Endothelial cell (in vitro differentiated cells): ENCODE measurements at regions not wholly inside any gene's neighbourhood (a gene's known extent, or its start where the extent isn't known, plus 50 kb on each side); places are given as distances from the start of the nearest gene placed in this dataset.

Experiments
- DNase-seq: peaks from one replicate; pipeline ENCODE4 v3.0.0; 2021; ENCODE audit warnings: low spot score
- H3K27ac Mint-ChIP-seq: one replicate; pipeline ENCODE4 v1.8.0; 2021; ENCODE audit warnings: mixed read lengths, inconsistent platforms; ENCODE audit not compliant: unreplicated experiment
- H3K27me3 Mint-ChIP-seq: one replicate; pipeline ENCODE4 v1.8.0; 2021; ENCODE audit warnings: mild to moderate bottlenecking, moderate library complexity, mixed read lengths, inconsistent platforms; ENCODE audit not compliant: unreplicated experiment
- H3K36me3 Mint-ChIP-seq: one replicate; pipeline ENCODE4 v1.8.0; 2021; ENCODE audit warnings: mild to moderate bottlenecking, low read depth, mixed read lengths, inconsistent platforms; ENCODE audit not compliant: unreplicated experiment
- H3K4me1 Mint-ChIP-seq: one replicate; pipeline ENCODE4 v1.8.0; 2021; ENCODE audit warnings: mild to moderate bottlenecking, mixed read lengths, inconsistent platforms; ENCODE audit not compliant: unreplicated experiment
- H3K4me3 Mint-ChIP-seq: one replicate; pipeline ENCODE4 v1.8.0; 2021; ENCODE audit warnings: mild to moderate bottlenecking, mixed read lengths, inconsistent platforms; ENCODE audit not compliant: unreplicated experiment
- H3K9me3 Mint-ChIP-seq: one replicate; pipeline ENCODE4 v1.8.0; 2021; ENCODE audit warnings: mixed read lengths, inconsistent platforms; ENCODE audit not compliant: unreplicated experiment
- TF ChIP-seq, protein P1 (sequence below): fragments of 200-600 bp; sonication (generic); IDR thresholded peaks from one replicate; pipeline ENCODE4 v1.5.0; 2021; ENCODE audit warnings: antibody characterized with exemption; ENCODE audit not compliant: unreplicated experiment

DNA sequence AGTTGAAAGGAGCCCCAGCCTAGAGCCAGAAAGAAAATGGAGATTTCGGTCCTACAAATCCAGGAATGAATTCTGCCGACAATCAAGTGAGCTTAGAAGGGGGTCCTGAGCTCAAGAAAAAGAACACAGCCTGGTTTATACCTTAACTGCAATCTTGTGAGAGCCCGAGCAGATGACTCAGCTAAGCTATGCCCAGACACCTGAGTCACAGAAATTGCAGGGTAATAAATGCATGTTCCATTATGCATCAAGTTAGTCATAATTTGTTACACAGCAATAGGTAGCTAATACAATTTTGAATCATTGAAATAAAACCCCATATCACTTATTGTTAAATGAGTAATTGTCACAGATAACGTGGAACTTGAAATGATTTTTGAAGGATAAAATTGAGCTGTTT, 111.8 kb upstream of the FOXP2 start:
- H3K9me3 Mint-ChIP-seq: no peaks in the 10 kb centered on the region
- H3K4me1 Mint-ChIP-seq: peaks cover 4% of the 10 kb centered on the region
- no peak for DNase-seq
- no peaks in the 10 kb centered on the region for H3K27me3 Mint-ChIP-seq
- H3K36me3 Mint-ChIP-seq: no peaks in the 10 kb centered on the region
- H3K4me3 Mint-ChIP-seq: no peak overlapping the region
- TF ChIP-seq, protein P1, sequence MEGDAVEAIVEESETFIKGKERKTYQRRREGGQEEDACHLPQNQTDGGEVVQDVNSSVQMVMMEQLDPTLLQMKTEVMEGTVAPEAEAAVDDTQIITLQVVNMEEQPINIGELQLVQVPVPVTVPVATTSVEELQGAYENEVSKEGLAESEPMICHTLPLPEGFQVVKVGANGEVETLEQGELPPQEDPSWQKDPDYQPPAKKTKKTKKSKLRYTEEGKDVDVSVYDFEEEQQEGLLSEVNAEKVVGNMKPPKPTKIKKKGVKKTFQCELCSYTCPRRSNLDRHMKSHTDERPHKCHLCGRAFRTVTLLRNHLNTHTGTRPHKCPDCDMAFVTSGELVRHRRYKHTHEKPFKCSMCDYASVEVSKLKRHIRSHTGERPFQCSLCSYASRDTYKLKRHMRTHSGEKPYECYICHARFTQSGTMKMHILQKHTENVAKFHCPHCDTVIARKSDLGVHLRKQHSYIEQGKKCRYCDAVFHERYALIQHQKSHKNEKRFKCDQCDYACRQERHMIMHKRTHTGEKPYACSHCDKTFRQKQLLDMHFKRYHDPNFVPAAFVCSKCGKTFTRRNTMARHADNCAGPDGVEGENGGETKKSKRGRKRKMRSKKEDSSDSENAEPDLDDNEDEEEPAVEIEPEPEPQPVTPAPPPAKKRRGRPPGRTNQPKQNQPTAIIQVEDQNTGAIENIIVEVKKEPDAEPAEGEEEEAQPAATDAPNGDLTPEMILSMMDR: no peak
- H3K27ac Mint-ChIP-seq: no peak overlapping the region

DNA sequence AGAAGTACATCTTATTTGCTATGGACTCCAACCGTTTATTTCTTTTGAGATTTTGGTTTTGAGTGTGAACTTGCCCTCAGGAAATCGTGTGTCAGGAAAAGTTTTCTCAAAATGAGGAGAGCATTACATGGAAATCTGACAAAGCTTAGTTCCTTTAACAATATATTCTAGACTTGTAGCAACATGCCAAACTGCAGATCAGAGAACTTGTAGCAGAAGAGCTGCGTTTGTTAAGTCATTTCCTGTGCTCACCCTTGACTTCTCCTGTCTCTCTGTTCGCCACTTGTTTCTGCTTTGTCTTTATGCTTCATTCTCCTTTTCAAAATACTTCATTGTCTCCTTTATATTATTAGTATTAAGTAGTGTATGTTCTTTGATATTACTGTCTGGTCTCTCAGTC, 116.6 kb upstream of the FOXP2 start:
- H3K9me3 Mint-ChIP-seq: no peaks in the 10 kb centered on the region

DNA sequence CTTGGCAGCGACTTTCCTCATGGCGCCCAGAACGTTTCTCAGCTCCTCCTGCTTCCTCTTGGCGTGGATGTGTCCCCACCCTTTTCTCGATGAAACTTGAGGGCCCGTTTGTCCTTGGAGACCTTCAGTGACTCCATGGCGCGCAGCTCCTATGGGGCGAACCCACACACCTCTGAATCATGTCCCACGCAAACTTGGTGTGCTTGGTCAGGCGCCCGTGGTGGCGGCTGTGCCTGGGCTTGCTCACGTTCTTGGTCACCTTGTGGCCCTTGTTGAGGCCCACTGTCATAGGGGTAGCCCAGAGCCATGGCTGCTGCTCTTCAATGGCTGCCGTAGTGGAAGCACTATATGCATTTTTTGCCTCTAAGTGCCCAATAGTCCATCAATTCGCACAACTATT, 117.5 kb upstream of the FOXP2 start:
- no peak for DNase-seq
- no peak overlapping the region for H3K27ac Mint-ChIP-seq
- TF ChIP-seq, protein P1: no peak
- H3K27me3 Mint-ChIP-seq: no peaks in the 10 kb centered on the region
- H3K4me3 Mint-ChIP-seq: no peak overlapping the region
- H3K36me3 Mint-ChIP-seq: no peaks in the 10 kb centered on the region
- H3K9me3 Mint-ChIP-seq: no peaks in the 10 kb centered on the region
- peaks cover 9% of the 10 kb centered on the region for H3K4me1 Mint-ChIP-seq

More for the DNA sequence above, 116.6 kb upstream of the FOXP2 start:
- H3K4me3 Mint-ChIP-seq: no peak overlapping the region
- H3K27ac Mint-ChIP-seq: no peak overlapping the region
- DNase-seq: no peak
- H3K36me3 Mint-ChIP-seq: no peaks in the 10 kb centered on the region
- H3K4me1 Mint-ChIP-seq: peaks cover 9% of the 10 kb centered on the region
- H3K27me3 Mint-ChIP-seq: no peaks in the 10 kb centered on the region
- TF ChIP-seq, protein P1: no peak

DNA sequence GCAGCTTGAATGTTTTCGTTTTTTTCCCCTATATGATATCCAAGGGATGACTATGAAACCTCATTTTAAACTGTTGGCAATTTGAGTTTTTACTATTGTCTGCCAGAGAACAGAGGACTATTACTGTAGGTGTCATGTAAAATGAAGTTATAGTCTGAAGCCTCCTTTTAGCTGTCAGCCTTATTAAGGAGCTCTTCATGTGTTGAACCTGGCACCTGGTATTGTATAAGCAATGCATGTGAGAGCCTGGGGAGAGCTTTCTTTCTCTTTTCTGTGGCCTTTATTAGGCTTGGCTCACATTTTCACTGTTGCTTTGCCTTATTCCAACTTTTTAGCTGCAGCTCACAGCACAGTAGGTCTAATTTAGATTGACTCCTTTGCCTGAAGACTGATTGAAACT, 119.1 kb upstream of the FOXP2 start:
- Mint-ChIP-seq H3K9me3 (no peaks in the 10 kb centered on the region), H3K27ac (no peak overlapping the region), H3K4me3 (no peak overlapping the region), H3K36me3 (no peaks in the 10 kb centered on the region), H3K4me1 (peaks cover 9% of the 10 kb centered on the region), H3K27me3 (no peaks in the 10 kb centered on the region)
- DNase-seq: no peak
- TF ChIP-seq, protein P1: no peak

DNA sequence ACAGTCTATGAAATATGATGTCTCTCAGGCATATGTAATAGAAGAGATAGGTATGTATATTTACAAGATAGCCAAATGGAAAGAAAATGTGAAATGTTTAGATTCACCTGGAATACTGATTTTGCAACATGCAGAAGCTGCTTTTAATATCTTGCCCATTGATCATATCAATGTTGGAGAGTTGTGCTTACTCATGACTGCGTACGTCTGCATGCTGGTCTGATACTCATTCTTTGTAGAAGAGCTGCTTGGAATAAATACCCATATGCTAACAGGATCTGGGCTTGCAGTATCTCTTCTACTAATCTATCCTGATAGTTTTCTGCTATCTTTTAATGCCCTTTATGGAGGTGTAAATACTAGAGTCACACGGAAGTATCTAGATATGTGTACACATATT, 120.6 kb upstream of the FOXP2 start:
- TF ChIP-seq, protein P1: no peak
- Mint-ChIP-seq H3K4me3 (no peak overlapping the region), H3K36me3 (no peaks in the 10 kb centered on the region), H3K9me3 (no peaks in the 10 kb centered on the region), H3K27ac (no peak overlapping the region), H3K27me3 (no peaks in the 10 kb centered on the region), H3K4me1 (peaks cover 9% of the 10 kb centered on the region)
- no peak for DNase-seq
